CD4-positive, CD25-positive, alpha-beta regulatory T cell (primary cell): ENCODE measurements at regions not wholly inside any gene's neighbourhood (a gene's known extent, or its start where the extent isn't known, plus 50 kb on each side); places are given as distances from the start of the nearest gene placed in this dataset.

Experiments used
- ATAC-seq, 2 donors: fragments of 150-1000 bp; cut with Tn5 transposase; one replicate each; pipeline ENCODE4 v1.10.0; 2021; ENCODE audit warnings: low read depth in 2 of 2, moderate number of reproducible peaks in 2 of 2, moderate library complexity in 1 of 2
- DNase-seq, 3 donors: peaks; one replicate each; pipeline versions ENCODE4 v3.0.0 to v3.0.0-alpha.2; 2012 to 2022; ENCODE audit warnings: mixed read lengths in 1 of 3
- H3K27ac ChIP-seq: one replicate; pipeline ENCODE4 v1.7.0; 2013; ENCODE audit warnings: mild to moderate bottlenecking, low read length; ENCODE audit not compliant: insufficient read depth, poor library complexity, severe bottlenecking
- H3K27me3 ChIP-seq: one replicate; pipeline ENCODE4 v1.7.0; 2013; ENCODE audit warnings: low read length; ENCODE audit not compliant: control insufficient read depth, insufficient read depth
- H3K36me3 ChIP-seq: one replicate; pipeline ENCODE4 v1.7.0; 2013; ENCODE audit warnings: mild to moderate bottlenecking, low read length, moderate library complexity; ENCODE audit not compliant: control insufficient read depth, insufficient read depth
- H3K4me1 ChIP-seq: 2 replicates; pipeline ENCODE4 v1.7.0; 2013; ENCODE audit warnings: mild to moderate bottlenecking, low read length; ENCODE audit not compliant: insufficient read depth, control insufficient read depth, poor library complexity, severe bottlenecking
- H3K4me3 ChIP-seq: one replicate; pipeline ENCODE4 v1.7.0; 2013; ENCODE audit warnings: low read depth, mild to moderate bottlenecking, low read length, moderate library complexity
- H3K9me3 ChIP-seq, 2 experiments: 1 replicate in 1 of 2; 2 replicates in 1 of 2; pipeline ENCODE4 v1.7.0; 2013; ENCODE audit warnings: low read length in 2 of 2, mild to moderate bottlenecking in 1 of 2, moderate library complexity in 1 of 2; ENCODE audit not compliant: control insufficient read depth in 2 of 2
- H3K27ac Mint-ChIP-seq, 3 donors: one replicate each; pipeline ENCODE4 v1.8.0; 2020 to 2022; ENCODE audit warnings: mild to moderate bottlenecking in 3 of 3, mixed read lengths in 3 of 3, moderate library complexity in 2 of 3
- H3K27me3 Mint-ChIP-seq: one replicate; pipeline ENCODE4 v1.8.0; 2022; ENCODE audit warnings: mild to moderate bottlenecking, mixed read lengths
- H3K36me3 Mint-ChIP-seq: one replicate; pipeline ENCODE4 v1.8.0; 2020; ENCODE audit warnings: mixed read lengths
- H3K4me1 Mint-ChIP-seq, 4 donors: one replicate each; pipeline ENCODE4 v1.8.0; 2020 to 2022; ENCODE audit warnings: mixed read lengths in 4 of 4, mild to moderate bottlenecking in 1 of 4
- H3K4me3 Mint-ChIP-seq, 4 donors: one replicate each; pipeline ENCODE4 v1.8.0; 2020 to 2022; ENCODE audit warnings: mild to moderate bottlenecking in 4 of 4, mixed read lengths in 4 of 4, moderate library complexity in 3 of 4
- H3K9me3 Mint-ChIP-seq, 7 donors: one replicate each; pipeline ENCODE4 v1.8.0; 2020 to 2022; ENCODE audit warnings: mixed read lengths in 7 of 7, mild to moderate bottlenecking in 3 of 7, moderate library complexity in 2 of 7

- no peak overlapping the region for H3K27ac Mint-ChIP-seq
Observed at GRCh38 chr2:16509042-16509441, 156.6 kb downstream of the CYRIA start.

GRCh38 chr2:16508490-16508851, 157.2 kb downstream of the CYRIA start:
- no peak for ATAC-seq
- Histone ChIP-seq H3K36me3 (no peaks in the 10 kb centered on the region), H3K4me1 (no peaks in the 10 kb centered on the region), H3K4me3 (no peak overlapping the region), H3K9me3 (no peaks in the 10 kb centered on the region), H3K27ac (no peak overlapping the region), H3K27me3 (peaks cover 4% of the 10 kb centered on the region)
- peaks cover 0 to 2% (median 0%) of the 10 kb centered on the region in 4 donors for H3K4me1 Mint-ChIP-seq
- peaks cover 24% of the 10 kb centered on the region for H3K27me3 Mint-ChIP-seq
- no peak overlapping the region for H3K27ac Mint-ChIP-seq
- peaks cover 0 to 4% (median 0%) of the 10 kb centered on the region in 7 donors for H3K9me3 Mint-ChIP-seq
- no peaks in the 10 kb centered on the region for H3K36me3 Mint-ChIP-seq
- DNase-seq, result no peak
- no peak overlapping the region for H3K4me3 Mint-ChIP-seq

More at GRCh38 chr2:16509042-16509441, 156.6 kb downstream of the CYRIA start:
- Histone ChIP-seq H3K9me3 (no peaks in the 10 kb centered on the region), H3K4me1 (no peaks in the 10 kb centered on the region), H3K27me3 (peaks cover 4% of the 10 kb centered on the region), H3K36me3 (no peaks in the 10 kb centered on the region), H3K27ac (no peak overlapping the region), H3K4me3 (no peak overlapping the region)
- H3K4me3 Mint-ChIP-seq, result no peak overlapping the region
- H3K4me1 Mint-ChIP-seq, result peaks cover 0 to 2% (median 0%) of the 10 kb centered on the region in 4 donors
- peaks cover 24% of the 10 kb centered on the region for H3K27me3 Mint-ChIP-seq
- peaks cover 0 to 4% (median 0%) of the 10 kb centered on the region in 7 donors for H3K9me3 Mint-ChIP-seq
- H3K36me3 Mint-ChIP-seq, result no peaks in the 10 kb centered on the region
- ATAC-seq (no peak), DNase-seq (no peak)

GRCh38 chr2:16507655-16508489, 157.8 kb downstream of the CYRIA start:
- H3K4me1 Mint-ChIP-seq, result peaks cover 0 to 2% (median 0%) of the 10 kb centered on the region in 4 donors
- H3K4me3 ChIP-seq, result no peak overlapping the region
- H3K4me1 ChIP-seq, result no peaks in the 10 kb centered on the region
- no peak overlapping the region for H3K27ac ChIP-seq
- peaks cover 0 to 4% (median 0%) of the 10 kb centered on the region in 7 donors for H3K9me3 Mint-ChIP-seq
- H3K27me3 ChIP-seq, result peaks cover 4% of the 10 kb centered on the region
- ATAC-seq (no peak), DNase-seq (peak in 1 of 3 donors; percentile 2)
- no peaks in the 10 kb centered on the region for H3K9me3 ChIP-seq
- H3K27ac Mint-ChIP-seq, result no peak overlapping the region
- peaks cover 22% of the 10 kb centered on the region for H3K27me3 Mint-ChIP-seq
- no peak overlapping the region for H3K4me3 Mint-ChIP-seq
- H3K36me3 ChIP-seq, result no peaks in the 10 kb centered on the region
- H3K36me3 Mint-ChIP-seq, result no peaks in the 10 kb centered on the region

- Histone ChIP-seq H3K4me3 (no peak overlapping the region), H3K36me3 (no peaks in the 10 kb centered on the region), H3K4me1 (no peaks in the 10 kb centered on the region), H3K9me3 (no peaks in the 10 kb centered on the region), H3K27me3 (peaks cover 4% of the 10 kb centered on the region), H3K27ac (no peak overlapping the region)
- ATAC-seq (no peak), DNase-seq (no peak)
- H3K9me3 Mint-ChIP-seq, result peaks cover 0 to 4% (median 0%) of the 10 kb centered on the region in 7 donors
- no peaks in the 10 kb centered on the region for H3K36me3 Mint-ChIP-seq
- peaks cover 0 to 2% (median 0%) of the 10 kb centered on the region in 4 donors for H3K4me1 Mint-ChIP-seq
- H3K4me3 Mint-ChIP-seq, result no peak overlapping the region
- H3K27me3 Mint-ChIP-seq, result peaks cover 19% of the 10 kb centered on the region
- no peak overlapping the region for H3K27ac Mint-ChIP-seq
Observed at GRCh38 chr2:16506366-16506765, 159.3 kb downstream of the CYRIA start.

DNA sequence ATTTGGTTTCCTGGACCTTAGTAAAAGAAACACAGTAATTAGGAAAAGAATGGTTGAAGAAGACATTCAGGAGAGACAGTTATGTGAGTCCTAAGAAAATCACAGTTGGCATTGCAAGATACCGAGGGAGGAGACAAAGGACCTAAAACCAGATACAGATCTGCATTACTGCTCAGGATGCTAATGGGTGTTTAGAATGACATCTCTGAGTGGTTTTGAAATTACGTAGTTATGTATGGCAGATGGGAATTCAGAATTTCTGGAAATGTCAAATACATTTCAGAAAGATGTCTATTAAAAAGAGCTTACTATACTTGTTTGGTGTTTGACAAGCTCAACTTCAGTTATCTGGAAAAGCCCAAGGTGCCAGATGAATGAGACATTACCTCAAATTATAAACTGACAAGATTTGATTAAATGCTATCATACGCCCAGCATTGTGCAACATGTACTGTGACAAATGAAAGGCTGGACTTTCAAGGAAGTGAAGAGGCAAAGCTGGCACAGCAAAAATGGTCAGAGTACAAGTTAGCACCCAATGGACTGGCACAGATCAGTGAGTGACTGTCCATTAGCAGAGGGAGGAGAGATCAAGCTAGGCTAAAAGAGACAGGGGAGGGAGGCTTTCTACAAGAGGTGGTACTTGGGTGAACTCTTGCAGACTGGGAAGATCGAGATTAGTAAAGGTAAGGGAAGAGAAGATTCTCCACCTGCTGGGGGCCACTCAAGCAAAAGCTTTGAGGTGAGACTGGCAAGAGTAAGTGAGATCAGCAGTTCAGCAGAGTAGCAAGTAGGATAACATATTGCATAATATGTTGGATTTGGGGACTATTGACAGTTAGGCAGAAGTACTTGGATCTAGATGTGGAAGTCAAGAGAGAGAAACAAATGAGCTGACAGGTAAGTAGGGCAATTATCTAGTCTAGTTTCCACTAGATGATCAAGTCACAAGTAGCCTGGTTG, 168.9 kb downstream of the CYRIA start:
- no peaks in the 10 kb centered on the region for H3K36me3 Mint-ChIP-seq
- Histone ChIP-seq H3K27me3 (no peaks in the 10 kb centered on the region), H3K4me1 (no peaks in the 10 kb centered on the region), H3K27ac (no peak overlapping the region), H3K4me3 (no peak overlapping the region), H3K36me3 (no peaks in the 10 kb centered on the region), H3K9me3 (no peaks in the 10 kb centered on the region)
- DNase-seq (no peak), ATAC-seq (no peak)
- no peaks in the 10 kb centered on the region for H3K4me1 Mint-ChIP-seq
- H3K27me3 Mint-ChIP-seq, result peaks cover 3% of the 10 kb centered on the region
- no peaks in the 10 kb centered on the region for H3K9me3 Mint-ChIP-seq
- H3K27ac Mint-ChIP-seq, result peak overlapping the region in 1 of 3 donors; percentile 22
- no peak overlapping the region for H3K4me3 Mint-ChIP-seq

GRCh38 chr2:16495509-16496208, 170.0 kb downstream of the CYRIA start:
- Histone ChIP-seq H3K9me3 (no peaks in the 10 kb centered on the region), H3K27me3 (no peaks in the 10 kb centered on the region), H3K36me3 (no peaks in the 10 kb centered on the region), H3K4me3 (no peak overlapping the region), H3K4me1 (no peaks in the 10 kb centered on the region), H3K27ac (no peak overlapping the region)
- ATAC-seq, result no peak
- Mint-ChIP-seq H3K27me3 (peaks cover 4% of the 10 kb centered on the region), H3K4me1 (no peaks in the 10 kb centered on the region), H3K4me3 (no peak overlapping the region), H3K9me3 (no peaks in the 10 kb centered on the region), H3K36me3 (no peaks in the 10 kb centered on the region), H3K27ac (no peak overlapping the region)
- DNase-seq, result no peak

- Histone ChIP-seq H3K27me3 (no peaks in the 10 kb centered on the region), H3K4me1 (no peaks in the 10 kb centered on the region), H3K4me3 (no peak overlapping the region), H3K9me3 (no peaks in the 10 kb centered on the region), H3K27ac (no peak overlapping the region), H3K36me3 (no peaks in the 10 kb centered on the region)
- Mint-ChIP-seq H3K27ac (no peak overlapping the region), H3K36me3 (no peaks in the 10 kb centered on the region), H3K9me3 (peaks cover 0 to 2% (median 0%) of the 10 kb centered on the region in 7 donors), H3K27me3 (peaks cover 4% of the 10 kb centered on the region), H3K4me3 (no peak overlapping the region), H3K4me1 (no peaks in the 10 kb centered on the region)
- ATAC-seq (no peak), DNase-seq (no peak)
Observed at GRCh38 chr2:16494836-16495508, 170.7 kb downstream of the CYRIA start.
